Neural cell (in vitro differentiated cells): ENCODE measurements at regions not wholly inside any gene's neighbourhood (a gene's known extent, or its start where the extent isn't known, plus 50 kb on each side); places are given as distances from the start of the nearest gene placed in this dataset.

Experiments used
- EP300 ChIP-seq: fragments of 450-650 bp; conservative IDR thresholded peaks from 2 replicates; pipeline ENCODE4 v1.6.1; 2014; ENCODE audit warnings: antibody characterized with exemption, mild to moderate bottlenecking, moderate library complexity; ENCODE audit not compliant: poor library complexity, severe bottlenecking
- MXI1 ChIP-seq: fragments of 450-650 bp; conservative IDR thresholded peaks from 2 replicates; pipeline ENCODE4 v1.6.1; 2014; ENCODE audit warnings: antibody characterized with exemption, mild to moderate bottlenecking; ENCODE audit not compliant: poor library complexity, severe bottlenecking
- TAF1 ChIP-seq: IDR thresholded peaks from 2 replicates; pipeline ENCODE4 v1.6.1; 2012; ENCODE audit warnings: low read depth
- TF ChIP-seq, protein P1 (sequence below): fragments of 450-650 bp; IDR thresholded peaks from 2 replicates; pipeline ENCODE4 v1.5.1; 2014; ENCODE audit warnings: antibody characterized with exemption, mild to moderate bottlenecking, moderate library complexity; ENCODE audit not compliant: poor library complexity, severe bottlenecking
- TF ChIP-seq, protein P2 (sequence below): IDR thresholded peaks from 2 replicates; pipeline ENCODE4 v1.6.1; 2012; ENCODE audit warnings: borderline replicate concordance

DNA sequence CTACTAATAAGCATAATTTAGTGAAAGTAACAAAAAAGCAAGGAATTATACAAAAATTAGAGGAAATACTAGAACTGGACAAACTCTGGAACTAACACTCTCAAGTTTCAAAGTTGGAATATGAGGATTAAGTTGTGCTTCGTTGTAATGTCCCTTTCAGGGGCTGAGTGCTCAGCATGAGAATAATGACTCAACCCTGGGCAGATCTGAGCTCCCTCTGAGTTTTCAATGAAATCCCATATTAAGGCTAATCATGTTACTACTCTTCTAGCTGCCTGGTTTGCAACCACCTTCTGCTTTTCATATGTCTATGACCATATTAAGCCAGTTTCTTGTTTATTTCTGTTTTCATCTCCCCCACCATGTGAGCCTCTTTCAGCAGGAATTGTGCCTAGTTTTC, 274.9 kb upstream of the LRRTM4 start:
- TF ChIP-seq, protein P1, sequence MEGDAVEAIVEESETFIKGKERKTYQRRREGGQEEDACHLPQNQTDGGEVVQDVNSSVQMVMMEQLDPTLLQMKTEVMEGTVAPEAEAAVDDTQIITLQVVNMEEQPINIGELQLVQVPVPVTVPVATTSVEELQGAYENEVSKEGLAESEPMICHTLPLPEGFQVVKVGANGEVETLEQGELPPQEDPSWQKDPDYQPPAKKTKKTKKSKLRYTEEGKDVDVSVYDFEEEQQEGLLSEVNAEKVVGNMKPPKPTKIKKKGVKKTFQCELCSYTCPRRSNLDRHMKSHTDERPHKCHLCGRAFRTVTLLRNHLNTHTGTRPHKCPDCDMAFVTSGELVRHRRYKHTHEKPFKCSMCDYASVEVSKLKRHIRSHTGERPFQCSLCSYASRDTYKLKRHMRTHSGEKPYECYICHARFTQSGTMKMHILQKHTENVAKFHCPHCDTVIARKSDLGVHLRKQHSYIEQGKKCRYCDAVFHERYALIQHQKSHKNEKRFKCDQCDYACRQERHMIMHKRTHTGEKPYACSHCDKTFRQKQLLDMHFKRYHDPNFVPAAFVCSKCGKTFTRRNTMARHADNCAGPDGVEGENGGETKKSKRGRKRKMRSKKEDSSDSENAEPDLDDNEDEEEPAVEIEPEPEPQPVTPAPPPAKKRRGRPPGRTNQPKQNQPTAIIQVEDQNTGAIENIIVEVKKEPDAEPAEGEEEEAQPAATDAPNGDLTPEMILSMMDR, result no peak
- TF ChIP-seq TAF1 (no peak), MXI1 (no peak), EP300 (no peak)
- TF ChIP-seq, protein P2, sequence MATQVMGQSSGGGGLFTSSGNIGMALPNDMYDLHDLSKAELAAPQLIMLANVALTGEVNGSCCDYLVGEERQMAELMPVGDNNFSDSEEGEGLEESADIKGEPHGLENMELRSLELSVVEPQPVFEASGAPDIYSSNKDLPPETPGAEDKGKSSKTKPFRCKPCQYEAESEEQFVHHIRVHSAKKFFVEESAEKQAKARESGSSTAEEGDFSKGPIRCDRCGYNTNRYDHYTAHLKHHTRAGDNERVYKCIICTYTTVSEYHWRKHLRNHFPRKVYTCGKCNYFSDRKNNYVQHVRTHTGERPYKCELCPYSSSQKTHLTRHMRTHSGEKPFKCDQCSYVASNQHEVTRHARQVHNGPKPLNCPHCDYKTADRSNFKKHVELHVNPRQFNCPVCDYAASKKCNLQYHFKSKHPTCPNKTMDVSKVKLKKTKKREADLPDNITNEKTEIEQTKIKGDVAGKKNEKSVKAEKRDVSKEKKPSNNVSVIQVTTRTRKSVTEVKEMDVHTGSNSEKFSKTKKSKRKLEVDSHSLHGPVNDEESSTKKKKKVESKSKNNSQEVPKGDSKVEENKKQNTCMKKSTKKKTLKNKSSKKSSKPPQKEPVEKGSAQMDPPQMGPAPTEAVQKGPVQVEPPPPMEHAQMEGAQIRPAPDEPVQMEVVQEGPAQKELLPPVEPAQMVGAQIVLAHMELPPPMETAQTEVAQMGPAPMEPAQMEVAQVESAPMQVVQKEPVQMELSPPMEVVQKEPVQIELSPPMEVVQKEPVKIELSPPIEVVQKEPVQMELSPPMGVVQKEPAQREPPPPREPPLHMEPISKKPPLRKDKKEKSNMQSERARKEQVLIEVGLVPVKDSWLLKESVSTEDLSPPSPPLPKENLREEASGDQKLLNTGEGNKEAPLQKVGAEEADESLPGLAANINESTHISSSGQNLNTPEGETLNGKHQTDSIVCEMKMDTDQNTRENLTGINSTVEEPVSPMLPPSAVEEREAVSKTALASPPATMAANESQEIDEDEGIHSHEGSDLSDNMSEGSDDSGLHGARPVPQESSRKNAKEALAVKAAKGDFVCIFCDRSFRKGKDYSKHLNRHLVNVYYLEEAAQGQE, result no peak
